ENCODE measurements at regions not wholly inside any gene's neighbourhood (a gene's known extent, or its start where the extent isn't known, plus 50 kb on each side); places are given as distances from the start of the nearest gene placed in this dataset.

DNA sequence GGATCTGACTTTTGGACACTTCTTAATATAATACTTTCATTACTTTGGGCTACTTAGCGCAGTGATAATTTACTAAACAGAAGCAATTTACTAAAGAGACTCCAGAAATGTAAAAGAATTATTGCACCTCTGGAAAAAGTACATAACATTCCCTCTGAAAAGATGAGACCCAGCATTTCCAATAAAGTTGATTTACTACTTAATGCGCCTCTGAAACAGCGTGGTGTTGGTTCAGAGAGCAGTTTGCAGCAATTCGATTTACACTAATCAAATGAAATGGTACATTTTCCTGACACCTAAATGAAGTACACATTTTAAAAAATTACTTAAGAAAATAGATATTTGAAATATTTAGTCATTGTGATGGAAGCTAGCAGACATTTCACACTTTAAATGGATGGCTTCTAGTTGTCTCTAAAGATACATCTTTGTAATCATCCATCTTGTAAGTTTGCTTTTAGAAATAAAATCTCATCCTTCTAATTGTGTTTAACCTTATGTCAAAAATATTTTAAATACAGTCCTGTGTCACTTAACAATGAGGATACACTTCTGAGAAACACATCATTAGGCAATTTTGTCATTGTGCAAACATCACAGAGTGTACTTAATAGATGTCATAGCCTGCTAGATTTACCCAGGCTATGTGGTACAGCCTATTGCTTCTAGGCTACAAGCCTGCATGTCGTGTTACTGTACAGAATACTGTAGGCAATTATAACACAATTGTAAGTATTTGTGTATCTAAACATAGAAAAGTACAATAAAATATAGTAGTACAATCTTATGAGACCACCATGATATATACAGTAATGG lies 284.6 kb upstream of the UBE2E3 start:
- TF ChIP-seq CTCF (conservative IDR thresholded peaks at IDR 0.05; ENCODE audit: low read depth, low read length) = no peak
- TF ChIP-seq EZH2 (IDR thresholded peaks at IDR 0.05; ENCODE audit: low read length, unreplicated experiment) = no peak
